Keratinocyte (primary cell): ENCODE measurements at regions not wholly inside any gene's neighbourhood (a gene's known extent, or its start where the extent isn't known, plus 50 kb on each side); places are given as distances from the start of the nearest gene placed in this dataset.

Source experiments
- CTCF ChIP-seq, 3 experiments: IDR thresholded peaks in 1 of 3; conservative IDR thresholded peaks in 1 of 3; optimal IDR thresholded peaks in 1 of 3; 2 replicates in 2 of 3; 3 replicates in 1 of 3; pipeline versions ENCODE3 to v1.5.1; 2011; ENCODE audit warnings: low read length in 3 of 3, mild to moderate bottlenecking in 3 of 3, moderate library complexity in 2 of 3, control low read depth in 1 of 3, inconsistent platforms in 1 of 3; ENCODE audit not compliant: insufficient read depth in 2 of 3; ENCODE audit errors: extremely low read depth in 1 of 3
- EZH2 ChIP-seq: IDR thresholded peaks from one replicate; pipeline ENCODE4 v1.6.1; 2012; ENCODE audit warnings: inconsistent platforms, mild to moderate bottlenecking, low read length, moderate library complexity

GRCh38 chr1:148386617-148387016 is 96.5 kb downstream of the PPIAL4G start:
- no peak for TF ChIP-seq CTCF (optimal IDR thresholded peaks at IDR 0.05 in 1 of 3, IDR thresholded peaks at IDR 0.05 in 1 of 3, conservative IDR thresholded peaks at IDR 0.05 in 1 of 3; ENCODE audit: extremely low read depth in 1 of 3, insufficient read depth in 2 of 3, low read length in 3 of 3)
- TF ChIP-seq EZH2: no peak
